ENCODE measurements at regions not wholly inside any gene's neighbourhood (a gene's known extent, or its start where the extent isn't known, plus 50 kb on each side); places are given as distances from the start of the nearest gene placed in this dataset.

DNA sequence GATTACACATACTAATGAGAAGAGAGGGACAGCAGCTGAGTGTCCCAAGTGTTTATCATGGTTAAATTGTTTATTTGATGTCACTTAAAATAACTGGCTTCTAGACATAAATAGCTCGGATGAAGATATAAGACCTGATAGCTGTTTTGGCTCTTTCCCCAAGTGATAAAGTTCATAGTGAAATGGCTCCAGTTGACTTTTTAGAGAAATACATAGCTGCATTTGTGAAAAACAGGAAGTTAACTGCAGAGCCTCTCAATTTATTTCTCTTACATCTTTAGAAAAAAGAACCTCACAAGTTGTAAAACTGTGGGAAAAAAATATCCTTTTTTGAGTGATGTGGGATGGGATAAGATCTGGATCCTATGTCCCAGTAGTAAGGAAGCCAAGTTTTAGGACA is 332.9 kb upstream of the RASGRP1 start:
- H3K36me3 ChIP-seq: no peaks in the 10 kb centered on the region
- no peak overlapping the region for H3K27ac ChIP-seq
- TF ChIP-seq, protein P1, sequence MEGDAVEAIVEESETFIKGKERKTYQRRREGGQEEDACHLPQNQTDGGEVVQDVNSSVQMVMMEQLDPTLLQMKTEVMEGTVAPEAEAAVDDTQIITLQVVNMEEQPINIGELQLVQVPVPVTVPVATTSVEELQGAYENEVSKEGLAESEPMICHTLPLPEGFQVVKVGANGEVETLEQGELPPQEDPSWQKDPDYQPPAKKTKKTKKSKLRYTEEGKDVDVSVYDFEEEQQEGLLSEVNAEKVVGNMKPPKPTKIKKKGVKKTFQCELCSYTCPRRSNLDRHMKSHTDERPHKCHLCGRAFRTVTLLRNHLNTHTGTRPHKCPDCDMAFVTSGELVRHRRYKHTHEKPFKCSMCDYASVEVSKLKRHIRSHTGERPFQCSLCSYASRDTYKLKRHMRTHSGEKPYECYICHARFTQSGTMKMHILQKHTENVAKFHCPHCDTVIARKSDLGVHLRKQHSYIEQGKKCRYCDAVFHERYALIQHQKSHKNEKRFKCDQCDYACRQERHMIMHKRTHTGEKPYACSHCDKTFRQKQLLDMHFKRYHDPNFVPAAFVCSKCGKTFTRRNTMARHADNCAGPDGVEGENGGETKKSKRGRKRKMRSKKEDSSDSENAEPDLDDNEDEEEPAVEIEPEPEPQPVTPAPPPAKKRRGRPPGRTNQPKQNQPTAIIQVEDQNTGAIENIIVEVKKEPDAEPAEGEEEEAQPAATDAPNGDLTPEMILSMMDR (IDR thresholded peaks at IDR 0.05): no peak
- DNase-seq (ENCODE audit: low spot score): no peak
- no peaks in the 10 kb centered on the region for H3K9me3 ChIP-seq
- H3K4me1 ChIP-seq (ENCODE audit: control insufficient read depth in 1 of 2, low read depth in 2 of 2): peaks cover 0 to 4% of the 10 kb centered on the region in 2 donors
- no peaks in the 10 kb centered on the region for H3K27me3 ChIP-seq (replicated peaks; ENCODE audit: insufficient read depth)
- ATAC-seq (ENCODE audit: insufficient number of reproducible peaks, low FRiP score, low read depth): no peak
- no peak overlapping the region for H3K4me3 ChIP-seq

DNA sequence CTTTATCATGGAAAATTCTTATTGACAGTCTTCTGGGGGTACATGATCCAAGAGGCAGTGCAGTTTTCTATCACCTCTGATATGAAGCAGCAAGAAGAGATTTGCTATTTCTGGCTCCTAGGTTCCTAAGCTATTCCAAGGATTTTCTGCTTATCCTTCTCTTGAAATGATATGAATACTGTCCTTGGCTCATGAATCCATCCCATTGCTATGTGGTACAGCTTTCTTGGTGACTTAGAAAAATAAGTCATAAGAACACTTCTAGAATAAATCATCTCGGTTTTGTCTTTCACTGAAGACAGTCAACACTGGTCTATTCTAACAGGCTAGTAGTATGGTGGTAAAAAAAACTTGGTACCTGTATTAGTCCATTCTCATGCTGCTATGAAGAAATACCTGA is 333.6 kb upstream of the RASGRP1 start:
- no peak for ATAC-seq (ENCODE audit: insufficient number of reproducible peaks, low FRiP score, low read depth)

DNA sequence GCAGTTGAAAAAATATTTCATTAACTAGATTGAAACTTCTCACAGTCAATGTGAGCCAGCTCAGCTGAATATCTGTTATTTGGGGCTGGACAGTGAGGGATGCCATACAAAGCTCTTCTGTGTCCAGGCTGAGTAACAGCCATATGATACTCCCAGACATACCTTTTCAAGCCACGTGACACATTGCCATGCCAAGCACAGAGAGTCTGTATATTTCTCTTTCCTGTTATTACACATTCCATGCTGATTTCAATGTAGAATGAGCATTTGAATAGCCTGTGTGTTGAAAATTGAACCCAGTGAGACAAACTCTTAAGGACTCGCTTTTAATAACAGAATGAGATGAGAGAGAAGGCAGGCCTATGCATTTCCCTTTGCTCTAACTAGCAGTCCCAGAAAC is 334.7 kb upstream of the RASGRP1 start:
- Histone ChIP-seq H3K4me1 (ENCODE audit: control insufficient read depth in 1 of 2, low read depth in 2 of 2) (peaks cover 0 to 2% of the 10 kb centered on the region in 2 donors), H3K4me3 (no peak overlapping the region), H3K9me3 (no peaks in the 10 kb centered on the region), H3K27ac (no peak overlapping the region), H3K36me3 (no peaks in the 10 kb centered on the region), H3K27me3 (replicated peaks; ENCODE audit: insufficient read depth) (no peaks in the 10 kb centered on the region)
- no peak for ATAC-seq (ENCODE audit: insufficient number of reproducible peaks, low FRiP score, low read depth)
- TF ChIP-seq, protein P1 (IDR thresholded peaks at IDR 0.05): no peak
- no peak for DNase-seq (ENCODE audit: low spot score)

More for the DNA sequence above, 333.6 kb upstream of the RASGRP1 start:
- DNase-seq (ENCODE audit: low spot score): no peak
- TF ChIP-seq, protein P1 (IDR thresholded peaks at IDR 0.05): no peak
- Histone ChIP-seq H3K27ac (no peak overlapping the region), H3K9me3 (no peaks in the 10 kb centered on the region), H3K27me3 (replicated peaks; ENCODE audit: insufficient read depth) (no peaks in the 10 kb centered on the region), H3K36me3 (no peaks in the 10 kb centered on the region), H3K4me3 (no peak overlapping the region), H3K4me1 (ENCODE audit: control insufficient read depth in 1 of 2, low read depth in 2 of 2) (peaks cover 0 to 4% of the 10 kb centered on the region in 2 donors)

DNA sequence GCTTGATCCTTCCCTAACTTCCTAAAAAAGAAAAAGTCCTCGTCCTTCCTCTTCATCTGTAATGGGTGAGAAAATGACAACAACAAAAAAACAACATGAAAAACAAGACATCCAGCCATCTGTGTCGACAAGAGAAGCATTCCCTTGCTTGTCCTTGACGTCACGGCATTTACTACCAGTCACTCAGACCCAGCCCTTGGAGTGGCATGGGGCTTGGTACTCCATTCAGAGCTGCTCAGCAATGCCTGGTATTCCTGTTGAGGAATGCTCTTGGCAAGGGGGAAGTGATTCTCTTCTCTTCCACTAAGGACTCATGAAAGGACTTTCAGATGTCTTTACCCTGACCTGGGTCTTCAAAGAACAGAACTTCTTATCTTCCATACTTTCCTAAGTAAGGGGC is 339.7 kb upstream of the RASGRP1 start:
- TF ChIP-seq, protein P1 (IDR thresholded peaks at IDR 0.05): no peak
- no peaks in the 10 kb centered on the region for H3K4me1 ChIP-seq (ENCODE audit: control insufficient read depth in 1 of 2, low read depth in 2 of 2)
- H3K4me3 ChIP-seq: no peak overlapping the region
- no peaks in the 10 kb centered on the region for H3K9me3 ChIP-seq
- H3K27ac ChIP-seq: no peak overlapping the region
- DNase-seq (ENCODE audit: low spot score): no peak
- H3K36me3 ChIP-seq: no peaks in the 10 kb centered on the region
- no peak for ATAC-seq (ENCODE audit: insufficient number of reproducible peaks, low FRiP score, low read depth)
- no peaks in the 10 kb centered on the region for H3K27me3 ChIP-seq (replicated peaks; ENCODE audit: insufficient read depth)

DNA sequence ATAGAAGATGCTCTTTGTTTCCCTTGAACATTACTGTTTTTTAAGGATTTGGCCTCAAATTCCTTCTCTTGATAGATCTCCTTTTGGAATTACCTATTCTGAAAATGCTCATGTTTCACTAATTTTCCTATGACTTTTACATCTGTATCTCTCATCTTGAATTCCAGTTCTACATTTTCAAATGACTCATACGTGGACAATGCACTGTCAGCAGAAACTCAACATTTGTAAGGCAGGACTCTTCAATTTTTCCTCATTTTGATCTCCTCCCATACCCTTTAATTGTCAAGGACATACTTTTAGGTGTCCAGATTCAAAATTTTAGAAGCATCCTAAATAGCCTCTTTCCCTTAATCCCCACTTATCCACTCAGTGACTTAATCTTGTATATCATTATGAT is 341.0 kb upstream of the RASGRP1 start:
- ATAC-seq (ENCODE audit: insufficient number of reproducible peaks, low FRiP score, low read depth): no peak
- no peak for DNase-seq (ENCODE audit: low spot score)
- no peaks in the 10 kb centered on the region for H3K9me3 ChIP-seq
- H3K27ac ChIP-seq: no peak overlapping the region
- H3K4me3 ChIP-seq: no peak overlapping the region
- no peaks in the 10 kb centered on the region for H3K27me3 ChIP-seq (replicated peaks; ENCODE audit: insufficient read depth)
- no peaks in the 10 kb centered on the region for H3K4me1 ChIP-seq (ENCODE audit: control insufficient read depth in 1 of 2, low read depth in 2 of 2)
- H3K36me3 ChIP-seq: no peaks in the 10 kb centered on the region
- TF ChIP-seq, protein P1 (IDR thresholded peaks at IDR 0.05): no peak

All from thoracic aorta (tissue), 2 donors.